GM10266 (cell line): ENCODE measurements at regions not wholly inside any gene's neighbourhood (a gene's known extent, or its start where the extent isn't known, plus 50 kb on each side); places are given as distances from the start of the nearest gene placed in this dataset.

Experiments
- DNase-seq: peaks from one replicate; pipeline ENCODE4 v3.0.0; 2012; ENCODE audit errors: extremely low spot score
- TF ChIP-seq, protein P1 (sequence below): IDR thresholded peaks from 2 replicates; pipeline ENCODE4 v1.5.1; 2012; ENCODE audit warnings: mild to moderate bottlenecking, low read depth; ENCODE audit not compliant: control insufficient read depth, insufficient read depth; ENCODE audit errors: missing control alignments

DNA sequence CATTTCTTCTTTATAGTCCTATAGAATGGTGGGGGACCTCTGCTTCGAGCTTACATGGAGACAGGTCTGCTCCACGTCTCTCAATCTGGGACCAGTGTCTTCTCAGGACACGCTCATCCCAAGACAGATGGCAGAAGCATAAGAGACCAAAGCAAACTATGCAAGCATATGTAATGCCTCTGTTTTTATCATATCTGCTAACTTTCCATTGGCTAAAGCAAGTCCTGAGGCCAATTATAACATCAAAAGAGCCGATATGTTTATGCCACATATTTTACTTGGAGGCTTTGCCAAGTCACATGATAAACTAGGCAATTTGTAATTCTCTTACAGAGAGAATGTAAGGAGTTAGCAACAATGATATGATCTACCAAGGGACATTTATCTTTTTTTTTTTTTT is 102.6 kb upstream of the NRBF2 start:
- DNase-seq, result no peak
- TF ChIP-seq, protein P1, sequence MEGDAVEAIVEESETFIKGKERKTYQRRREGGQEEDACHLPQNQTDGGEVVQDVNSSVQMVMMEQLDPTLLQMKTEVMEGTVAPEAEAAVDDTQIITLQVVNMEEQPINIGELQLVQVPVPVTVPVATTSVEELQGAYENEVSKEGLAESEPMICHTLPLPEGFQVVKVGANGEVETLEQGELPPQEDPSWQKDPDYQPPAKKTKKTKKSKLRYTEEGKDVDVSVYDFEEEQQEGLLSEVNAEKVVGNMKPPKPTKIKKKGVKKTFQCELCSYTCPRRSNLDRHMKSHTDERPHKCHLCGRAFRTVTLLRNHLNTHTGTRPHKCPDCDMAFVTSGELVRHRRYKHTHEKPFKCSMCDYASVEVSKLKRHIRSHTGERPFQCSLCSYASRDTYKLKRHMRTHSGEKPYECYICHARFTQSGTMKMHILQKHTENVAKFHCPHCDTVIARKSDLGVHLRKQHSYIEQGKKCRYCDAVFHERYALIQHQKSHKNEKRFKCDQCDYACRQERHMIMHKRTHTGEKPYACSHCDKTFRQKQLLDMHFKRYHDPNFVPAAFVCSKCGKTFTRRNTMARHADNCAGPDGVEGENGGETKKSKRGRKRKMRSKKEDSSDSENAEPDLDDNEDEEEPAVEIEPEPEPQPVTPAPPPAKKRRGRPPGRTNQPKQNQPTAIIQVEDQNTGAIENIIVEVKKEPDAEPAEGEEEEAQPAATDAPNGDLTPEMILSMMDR, result no peak

DNA sequence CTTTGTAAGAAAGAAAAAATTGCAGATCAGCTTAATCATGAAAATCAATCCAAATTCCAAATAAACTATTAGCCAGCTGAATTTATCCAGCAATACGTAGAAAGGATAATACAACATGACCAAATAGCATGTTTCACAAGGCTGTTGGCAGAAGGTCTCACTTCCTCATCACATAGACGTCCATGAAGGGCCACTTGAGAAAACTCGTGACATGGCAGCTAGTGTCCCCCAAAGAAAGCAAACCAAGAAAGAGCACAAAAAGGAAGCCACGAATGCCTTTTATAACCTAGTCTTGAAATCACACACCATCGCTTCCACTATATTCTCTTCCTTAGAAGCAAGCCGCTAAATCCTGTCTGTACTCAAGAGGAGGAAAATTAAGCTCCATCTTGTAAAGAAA is 105.6 kb upstream of the NRBF2 start:
- TF ChIP-seq, protein P1, result no peak
- no peak for DNase-seq

DNA sequence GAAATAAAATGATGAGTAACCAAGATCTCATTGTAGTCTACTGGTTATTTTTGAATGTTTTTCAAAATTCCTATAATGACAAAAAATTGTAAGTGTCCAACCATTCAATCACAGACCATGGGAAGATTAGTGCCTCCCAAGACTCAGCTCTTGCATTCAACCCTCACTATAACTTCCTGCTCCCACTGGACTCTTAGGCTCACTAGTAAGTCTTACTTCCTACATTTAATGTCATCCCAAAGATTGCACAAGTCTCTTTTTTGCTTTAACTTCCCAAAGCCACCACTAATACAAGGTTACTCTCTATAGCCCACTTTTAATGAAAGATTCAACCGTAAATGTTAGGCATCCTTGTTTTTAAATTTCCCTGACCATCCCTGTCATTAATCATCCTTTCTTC is 111.9 kb upstream of the NRBF2 start:
- no peak for DNase-seq
- TF ChIP-seq, protein P1, result no peak

DNA sequence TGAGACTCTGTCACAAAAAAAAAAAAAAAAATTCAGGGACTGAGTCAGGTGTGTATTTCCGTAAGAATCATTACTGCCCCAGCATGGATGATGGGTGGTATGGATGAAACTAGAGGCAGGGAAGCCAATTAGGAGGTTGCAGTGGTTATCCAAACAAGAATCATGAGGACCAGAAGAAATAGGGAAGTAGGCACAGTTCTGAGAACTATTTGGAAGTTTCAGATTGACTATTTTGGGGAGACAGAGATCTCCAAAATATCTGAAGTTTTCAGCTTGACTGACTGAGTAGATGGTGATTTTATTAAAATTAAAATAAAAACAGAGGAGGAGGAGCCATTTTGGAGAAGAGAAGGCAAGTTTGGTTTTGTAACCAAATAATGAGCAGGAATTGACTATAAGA is 119.4 kb upstream of the NRBF2 start:
- TF ChIP-seq, protein P1, result no peak
- no peak for DNase-seq

DNA sequence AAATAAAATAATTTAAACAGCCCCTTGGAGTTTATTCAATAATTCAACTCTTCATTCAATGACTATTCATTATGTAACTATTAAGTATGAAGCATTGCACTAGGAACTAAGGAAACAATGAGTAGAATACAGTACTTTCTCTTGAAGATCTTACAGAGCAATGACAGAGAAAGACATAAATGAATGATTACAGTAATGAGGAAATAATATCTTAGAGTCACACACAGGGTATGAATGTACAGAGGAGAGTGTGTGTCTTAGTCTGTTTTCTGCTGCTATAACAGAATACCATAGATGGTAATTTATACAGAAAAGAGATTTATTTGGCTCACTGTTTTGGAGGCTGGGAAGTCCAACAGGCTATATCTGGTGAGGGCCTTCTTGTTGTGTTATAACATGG is 120.5 kb upstream of the NRBF2 start:
- TF ChIP-seq, protein P1, result no peak

DNA sequence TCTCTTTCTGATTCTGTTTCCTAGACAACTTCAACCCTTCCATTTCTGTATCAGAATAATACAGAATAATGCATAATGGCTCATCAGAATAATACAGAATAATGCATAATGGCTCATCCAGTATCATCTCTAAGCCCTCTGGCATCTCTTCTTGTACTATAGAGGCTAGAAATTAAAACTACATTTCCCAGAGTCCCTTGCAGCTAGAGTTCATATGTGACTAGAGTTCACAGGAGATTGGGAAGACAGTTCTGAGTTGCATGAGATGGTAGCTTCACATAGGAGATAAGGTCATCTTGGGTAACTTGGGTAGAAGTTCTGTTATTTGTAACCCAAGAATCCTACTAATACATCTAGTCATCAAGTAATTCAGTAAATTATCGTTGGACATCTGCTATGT is 122.9 kb upstream of the NRBF2 start:
- TF ChIP-seq, protein P1, result no peak
- DNase-seq, result no peak

More for the DNA sequence above, 120.5 kb upstream of the NRBF2 start:
- no peak for DNase-seq

DNA sequence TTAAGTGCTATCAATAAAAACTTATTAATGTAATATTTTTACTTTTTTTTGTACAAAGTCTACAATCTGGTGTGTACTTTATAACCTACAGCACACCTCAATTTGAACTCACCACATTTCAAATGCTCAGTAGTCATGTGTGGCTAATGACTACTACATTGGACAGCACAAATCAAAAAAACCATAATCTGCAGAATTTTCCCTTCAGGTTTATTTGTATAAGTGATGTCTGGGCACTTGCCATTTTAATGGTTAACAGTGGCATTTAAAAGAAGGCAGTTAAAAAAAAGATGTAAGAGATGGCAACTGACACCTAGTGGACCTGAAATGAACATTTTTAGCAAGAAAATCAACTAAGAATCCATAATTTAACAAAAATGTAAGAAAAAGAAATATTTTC is 124.6 kb upstream of the NRBF2 start:
- TF ChIP-seq, protein P1, result no peak
- DNase-seq, result no peak
